SU-DHL-6 (cell line): ENCODE measurements at regions not wholly inside any gene's neighbourhood (a gene's known extent, or its start where the extent isn't known, plus 50 kb on each side); places are given as distances from the start of the nearest gene placed in this dataset.
A peak's percentile ranks its signal among the peaks of the same experiment; 100 is the strongest.
"Not testable (repeated sequence)": the region's sequence is repeated elsewhere in the genome, so short reads cannot be mapped to it uniquely, and the experiment has no call there.

Experiments used
- H2AFZ ChIP-seq: fragments of 200-600 bp; sonication (generic); 2 replicates; pipeline ENCODE4 v1.6.1; 2014; ENCODE audit warnings: low read depth, mild to moderate bottlenecking, moderate library complexity, mixed read lengths, antibody characterized with exemption, low read length; ENCODE audit not compliant: severe bottlenecking
- H3F3A ChIP-seq: fragments of 200-600 bp; shearing (Covaris generic); 2 replicates; pipeline ENCODE4 v1.6.0; 2016; ENCODE audit warnings: antibody characterized with exemption, mild to moderate bottlenecking; ENCODE audit not compliant: insufficient read depth
- H3K27ac ChIP-seq: fragments of 200-600 bp; sonication (generic); 2 replicates; pipeline ENCODE4 v1.5.1; 2016; ENCODE audit warnings: low read depth, mild to moderate bottlenecking, low read length, moderate library complexity, mixed read lengths
- H3K27me3 ChIP-seq: fragments of 200-600 bp; sonication (generic), shearing (Covaris generic); 2 replicates; pipeline ENCODE4 v1.6.0; 2014; ENCODE audit warnings: mild to moderate bottlenecking, low read length
- H3K36me3 ChIP-seq: fragments of 200-600 bp; sonication (generic); 2 replicates; pipeline ENCODE4 v1.6.1; 2014; ENCODE audit warnings: mild to moderate bottlenecking, low read length, mixed read lengths
- H3K4me2 ChIP-seq: fragments of 300-600, 200-600 bp; shearing (Covaris generic), sonication (generic); 2 replicates; pipeline ENCODE4 v1.6.0; 2014; ENCODE audit warnings: low read length, low read depth, mild to moderate bottlenecking; ENCODE audit not compliant: poor library complexity, severe bottlenecking
- H3K4me3 ChIP-seq: fragments of 200-600 bp; sonication (generic); 2 replicates; pipeline ENCODE4 v1.5.1; 2014; ENCODE audit warnings: antibody characterized with exemption, low read length, mild to moderate bottlenecking, mixed read lengths; ENCODE audit not compliant: insufficient read depth, poor library complexity, severe bottlenecking
- H3K79me2 ChIP-seq: fragments of 200-600 bp; sonication (generic); 2 replicates; pipeline ENCODE4 v1.6.1; 2014; ENCODE audit warnings: mild to moderate bottlenecking, low read length, moderate library complexity; ENCODE audit not compliant: insufficient read depth
- H3K9ac ChIP-seq: fragments of 200-600 bp; sonication (generic); 2 replicates; pipeline ENCODE4 v1.7.0; 2014; ENCODE audit warnings: mild to moderate bottlenecking, low read length
- H3K9me2 ChIP-seq: fragments of 200-600 bp; sonication (generic); replicated peaks from 2 replicates; pipeline ENCODE4 v1.6.1; 2014; ENCODE audit warnings: low read length; ENCODE audit not compliant: insufficient read depth
- H3K9me3 ChIP-seq: fragments of 200-600 bp; sonication (generic); 2 replicates; pipeline ENCODE4 v1.6.1; 2014; ENCODE audit warnings: low read length, mixed read lengths; ENCODE audit not compliant: insufficient read depth
- H4K20me1 ChIP-seq: fragments of 200-600 bp; sonication (generic); 2 replicates; pipeline ENCODE4 v1.6.1; 2014; ENCODE audit warnings: low read depth, mild to moderate bottlenecking, antibody characterized with exemption, low read length, moderate library complexity, mixed read lengths
- EZH2phosphoT487 ChIP-seq: fragments of 200-600 bp; sonication (generic), shearing (Covaris generic); conservative IDR thresholded peaks from 2 replicates; pipeline ENCODE4 v1.6.1; 2018; ENCODE audit warnings: mild to moderate bottlenecking, antibody characterized with exemption, low read length, moderate library complexity, mixed read lengths
- TF ChIP-seq, protein P1 (sequence below): fragments of 200-600 bp; sonication (generic); IDR thresholded peaks from one replicate; pipeline ENCODE4 v1.5.1; 2017; ENCODE audit warnings: antibody characterized with exemption, mild to moderate bottlenecking, low read length, moderate library complexity; ENCODE audit not compliant: insufficient read depth, poor library complexity, severe bottlenecking

DNA sequence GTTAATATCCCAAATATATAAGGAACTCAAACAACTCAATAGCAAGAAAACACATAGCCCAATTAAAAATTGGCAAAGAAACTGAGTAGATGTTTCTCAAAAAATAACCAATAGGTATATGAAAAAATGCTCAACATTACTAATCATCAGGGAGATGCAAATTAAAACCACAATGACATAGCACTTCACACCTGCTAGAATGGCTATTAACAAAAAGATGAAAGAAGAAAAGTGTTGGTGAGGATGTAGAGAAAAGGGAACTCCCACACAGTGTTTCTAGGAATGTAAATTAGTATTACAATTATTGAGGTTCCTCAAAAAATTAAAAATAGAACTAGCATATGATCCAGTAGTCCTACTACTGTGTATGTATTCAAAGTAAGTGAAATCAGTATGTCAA, 1212.8 kb downstream of the DIAPH3 start:
- Histone ChIP-seq H2AFZ (no peak overlapping the region), H3K9me2 (no peaks in the 10 kb centered on the region), H3K9me3 (peaks cover 13% of the 10 kb centered on the region; the same call in 1 of the 2 replicates), H3K4me2 (no peak overlapping the region), H3K36me3 (no peaks in the 10 kb centered on the region), H3K27ac (no peak overlapping the region), H3K9ac (no peak overlapping the region), H3F3A (no peaks in the 10 kb centered on the region), H3K4me3 (no peak overlapping the region), H3K27me3 (no peaks in the 10 kb centered on the region), H3K79me2 (no peaks in the 10 kb centered on the region), H4K20me1 (no peaks in the 10 kb centered on the region)
- TF ChIP-seq EZH2phosphoT487, result no peak
- TF ChIP-seq, protein P1, sequence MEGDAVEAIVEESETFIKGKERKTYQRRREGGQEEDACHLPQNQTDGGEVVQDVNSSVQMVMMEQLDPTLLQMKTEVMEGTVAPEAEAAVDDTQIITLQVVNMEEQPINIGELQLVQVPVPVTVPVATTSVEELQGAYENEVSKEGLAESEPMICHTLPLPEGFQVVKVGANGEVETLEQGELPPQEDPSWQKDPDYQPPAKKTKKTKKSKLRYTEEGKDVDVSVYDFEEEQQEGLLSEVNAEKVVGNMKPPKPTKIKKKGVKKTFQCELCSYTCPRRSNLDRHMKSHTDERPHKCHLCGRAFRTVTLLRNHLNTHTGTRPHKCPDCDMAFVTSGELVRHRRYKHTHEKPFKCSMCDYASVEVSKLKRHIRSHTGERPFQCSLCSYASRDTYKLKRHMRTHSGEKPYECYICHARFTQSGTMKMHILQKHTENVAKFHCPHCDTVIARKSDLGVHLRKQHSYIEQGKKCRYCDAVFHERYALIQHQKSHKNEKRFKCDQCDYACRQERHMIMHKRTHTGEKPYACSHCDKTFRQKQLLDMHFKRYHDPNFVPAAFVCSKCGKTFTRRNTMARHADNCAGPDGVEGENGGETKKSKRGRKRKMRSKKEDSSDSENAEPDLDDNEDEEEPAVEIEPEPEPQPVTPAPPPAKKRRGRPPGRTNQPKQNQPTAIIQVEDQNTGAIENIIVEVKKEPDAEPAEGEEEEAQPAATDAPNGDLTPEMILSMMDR, result no peak

DNA sequence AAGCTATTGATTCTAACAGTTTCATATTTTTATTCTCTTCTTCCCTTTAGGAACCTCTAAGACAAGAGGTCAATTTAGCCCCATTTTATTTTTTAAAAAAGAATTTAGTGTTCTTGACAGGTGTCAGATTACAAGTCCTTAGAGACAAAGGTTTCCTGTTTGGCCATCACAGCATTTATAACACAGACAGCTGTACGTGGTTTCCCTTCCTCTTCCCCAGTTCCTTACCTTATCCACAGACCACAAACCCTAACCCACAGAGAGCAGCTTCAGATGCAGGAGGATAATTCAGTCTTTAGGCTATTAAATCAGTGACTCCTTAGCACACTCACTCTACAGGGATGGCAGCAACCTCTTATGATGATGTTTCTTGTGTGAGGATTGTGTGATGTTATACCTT, 1210.1 kb downstream of the DIAPH3 start:
- H2AFZ ChIP-seq, result no peak overlapping the region
- no peaks in the 10 kb centered on the region for H3K79me2 ChIP-seq
- TF ChIP-seq EZH2phosphoT487, result no peak
- TF ChIP-seq, protein P1, result no peak
- no peaks in the 10 kb centered on the region for H3K36me3 ChIP-seq
- no peak overlapping the region for H3K4me3 ChIP-seq
- H3K9me3 ChIP-seq, result peaks cover 13% of the 10 kb centered on the region; the same call in 1 of the 2 replicates
- no peaks in the 10 kb centered on the region for H3F3A ChIP-seq
- H3K27me3 ChIP-seq, result no peaks in the 10 kb centered on the region
- no peaks in the 10 kb centered on the region for H4K20me1 ChIP-seq
- H3K9ac ChIP-seq, result no peak overlapping the region
- no peaks in the 10 kb centered on the region for H3K9me2 ChIP-seq
- peak overlapping the region; percentile 26 for H3K4me2 ChIP-seq
- no peak overlapping the region for H3K27ac ChIP-seq

DNA sequence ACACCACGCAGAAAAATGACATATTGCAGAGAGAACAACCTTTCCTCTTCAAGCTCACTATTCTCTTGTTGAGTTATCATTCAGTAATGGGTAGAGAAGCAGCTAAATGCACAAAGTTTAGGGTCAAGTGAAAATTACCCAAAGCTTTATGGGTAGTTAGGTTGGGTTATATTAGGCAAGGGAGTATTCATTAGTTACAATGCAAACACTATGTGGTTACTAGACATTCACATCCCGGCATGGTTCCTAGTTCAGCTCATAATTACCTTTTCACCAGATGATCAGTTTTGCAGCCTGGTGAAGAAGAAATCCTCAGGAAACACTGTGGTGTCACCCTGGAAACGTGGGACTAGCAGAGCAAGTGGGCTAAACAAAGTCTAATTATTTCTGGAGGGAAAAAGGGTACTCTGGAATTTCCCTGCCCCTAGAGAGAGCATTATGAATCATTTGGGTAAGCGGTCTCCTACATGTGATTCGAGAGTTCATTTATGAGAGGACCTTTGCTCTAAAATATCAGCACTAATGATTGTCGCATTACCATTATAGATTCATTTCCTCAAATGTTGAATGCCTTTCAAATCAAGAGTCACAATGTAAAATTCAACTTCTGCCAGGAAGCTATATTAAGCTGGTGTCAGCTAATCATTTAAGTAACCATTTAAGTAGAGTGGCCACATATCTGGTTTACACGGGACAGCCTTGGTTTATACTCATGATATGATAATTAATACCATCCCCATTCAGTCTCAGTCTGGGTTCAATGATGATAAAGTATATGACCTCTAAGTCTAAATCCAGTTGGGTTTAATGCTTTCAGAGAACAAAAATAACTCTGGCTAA, 1208.0 kb downstream of the DIAPH3 start:
- Histone ChIP-seq H3K4me2 (no peak overlapping the region), H3F3A (no peaks in the 10 kb centered on the region; the same call in 1 of the 2 replicates), H2AFZ (no peak overlapping the region), H3K9me2 (no peaks in the 10 kb centered on the region), H3K27ac (no peak overlapping the region), H3K79me2 (no peaks in the 10 kb centered on the region), H3K27me3 (no peaks in the 10 kb centered on the region), H3K36me3 (no peaks in the 10 kb centered on the region), H3K9me3 (peaks cover under 1% of the 10 kb centered on the region; the same call in 1 of the 2 replicates), H3K4me3 (no peak overlapping the region), H3K9ac (no peak overlapping the region), H4K20me1 (no peaks in the 10 kb centered on the region)
- TF ChIP-seq, protein P1, result no peak
- no peak for TF ChIP-seq EZH2phosphoT487

DNA sequence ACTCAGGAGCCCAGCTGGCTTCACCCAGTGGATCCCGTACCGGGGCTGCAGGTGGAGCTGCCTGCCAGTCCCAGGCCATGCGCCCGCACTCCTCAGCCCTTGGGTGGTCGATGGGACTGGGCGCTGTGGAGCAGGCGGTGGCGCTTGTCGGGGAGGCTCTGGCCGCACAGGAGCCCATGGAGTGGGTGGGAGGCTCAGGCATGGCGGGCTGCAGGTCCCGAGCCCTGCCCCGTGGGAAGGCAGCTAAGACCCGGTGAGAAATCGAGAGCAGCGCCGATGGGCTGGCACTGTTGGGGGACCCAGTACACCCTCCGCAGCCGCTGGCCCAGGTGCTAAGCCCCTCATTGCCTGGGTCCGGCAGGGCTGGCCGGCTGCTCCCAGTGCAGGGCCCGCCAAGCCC, 1205.6 kb downstream of the DIAPH3 start:
- H3F3A ChIP-seq, H3K9me2 ChIP-seq, H2AFZ ChIP-seq, H3K36me3 ChIP-seq, H3K9me3 ChIP-seq, H3K9ac ChIP-seq, H3K4me3 ChIP-seq, H3K27ac ChIP-seq, H3K79me2 ChIP-seq, H3K4me2 ChIP-seq, H4K20me1 ChIP-seq, H3K27me3 ChIP-seq: not testable (repeated sequence)
